ENCODE measurements at regions not wholly inside any gene's neighbourhood (a gene's known extent, or its start where the extent isn't known, plus 50 kb on each side); places are given as distances from the start of the nearest gene placed in this dataset.

DNA sequence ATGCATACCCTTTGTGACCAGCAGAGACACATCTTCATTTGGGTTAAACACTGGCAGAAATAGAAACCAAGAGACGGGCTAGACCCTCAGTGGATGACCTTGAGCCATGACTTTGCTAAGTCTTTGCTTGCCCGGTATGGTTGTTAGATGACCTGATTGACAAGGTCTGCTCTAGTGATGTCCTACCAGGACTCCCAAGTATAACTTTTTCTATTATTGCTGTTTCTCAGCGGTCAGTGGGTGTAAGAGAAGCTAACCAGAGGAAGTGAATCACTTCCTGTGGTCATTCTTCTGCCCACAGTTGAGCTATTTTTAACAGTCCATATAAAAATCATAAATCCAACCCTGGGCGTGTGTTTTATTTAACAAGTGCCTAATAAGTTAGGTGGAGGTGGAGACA is 126.2 kb upstream of the ETS2 start:
- TF ChIP-seq EZH2phosphoT487 (IDR thresholded peaks at IDR 0.05; ENCODE audit: insufficient read depth, low read depth): 0 out of 2 replicates have a peak, but pooled peaks have one; percentile 74
- TF ChIP-seq EZH2 (IDR thresholded peaks at IDR 0.05; ENCODE audit: insufficient read depth, poor library complexity, severe bottlenecking): no peak
- Histone ChIP-seq H3K9me2 (ENCODE audit: insufficient read depth) (no peaks in the 10 kb centered on the region), H3K36me3 (ENCODE audit: low read depth) (no peaks in the 10 kb centered on the region), H3F3A (ENCODE audit: insufficient read depth) (peaks cover 12% of the 10 kb centered on the region), H3K4me2 (ENCODE audit: unreplicated experiment) (peak overlapping the region; percentile 67), H4K20me1 (ENCODE audit: insufficient read depth) (no peaks in the 10 kb centered on the region), H3K79me2 (ENCODE audit: insufficient read depth) (no peaks in the 10 kb centered on the region), H3K9ac (no peak overlapping the region), H3K4me1 (ENCODE audit: insufficient read depth) (peaks cover 20% of the 10 kb centered on the region), H3K27me3 (replicated peaks; ENCODE audit: insufficient read depth) (peaks cover 12% of the 10 kb centered on the region), H3K27ac (peak overlapping the region; percentile 25; the same call in 1 of the 2 replicates), H2AFZ (no peak overlapping the region), H3K4me3 (peak overlapping the region; percentile 38; the same call in 1 of the 2 replicates), H3K9me3 (ENCODE audit: low read depth) (no peaks in the 10 kb centered on the region)
- DNase-seq: peak; percentile 83
- 27 to 29% methylated on average over 4 of the region's 4 CpGs for WGBS, 2 experiments (ENCODE audit: low coverage in 1 of 2, low lambda C conversion rate in 2 of 2, missing lambda C conversion rate in 2 of 2)
- in situ Hi-C loops (cut with MboI): no loop called here

DNA sequence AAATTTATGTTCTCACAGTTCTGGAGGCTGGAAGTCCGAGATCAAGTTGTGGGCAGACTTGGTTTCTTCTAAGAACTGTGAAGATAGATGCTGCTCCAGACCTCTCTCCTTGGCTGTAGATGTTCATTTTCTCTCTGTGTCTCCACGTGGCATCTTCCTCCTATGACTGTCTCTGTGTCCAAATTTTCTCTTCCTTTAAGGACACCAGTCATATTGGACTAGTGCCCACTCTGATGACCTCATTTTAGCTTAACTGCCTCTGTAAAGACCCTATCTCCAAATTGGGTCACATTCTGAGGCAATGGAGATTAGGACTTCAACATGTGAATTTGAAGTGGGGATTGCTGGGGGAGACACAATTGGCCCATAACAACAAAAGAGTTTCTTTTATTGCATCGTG is 125.3 kb upstream of the ETS2 start:
- Histone ChIP-seq H4K20me1 (ENCODE audit: insufficient read depth) (no peaks in the 10 kb centered on the region), H3K4me2 (ENCODE audit: unreplicated experiment) (peak overlapping the region; percentile 67), H3K79me2 (ENCODE audit: insufficient read depth) (no peaks in the 10 kb centered on the region), H3K4me1 (ENCODE audit: insufficient read depth) (peaks cover 20% of the 10 kb centered on the region), H3K9me3 (ENCODE audit: low read depth) (no peaks in the 10 kb centered on the region), H3K9ac (no peak overlapping the region), H3K4me3 (no peak overlapping the region), H3F3A (ENCODE audit: insufficient read depth) (peaks cover 12% of the 10 kb centered on the region), H3K9me2 (ENCODE audit: insufficient read depth) (no peaks in the 10 kb centered on the region), H3K36me3 (ENCODE audit: low read depth) (no peaks in the 10 kb centered on the region), H2AFZ (peak overlapping the region; percentile 17; the same call in 1 of the 2 replicates), H3K27ac (peak overlapping the region; percentile 25), H3K27me3 (replicated peaks; ENCODE audit: insufficient read depth) (peaks cover 6% of the 10 kb centered on the region)
- DNase-seq: peak; percentile 50
- TF ChIP-seq EZH2phosphoT487 (IDR thresholded peaks at IDR 0.05; ENCODE audit: insufficient read depth, low read depth): no peak
- no peak for TF ChIP-seq EZH2 (IDR thresholded peaks at IDR 0.05; ENCODE audit: insufficient read depth, poor library complexity, severe bottlenecking)
- 20 to 22% methylated on average over 3 of the region's 3 CpGs for WGBS, 2 experiments (ENCODE audit: low coverage in 1 of 2, low lambda C conversion rate in 2 of 2, missing lambda C conversion rate in 2 of 2)
- in situ Hi-C loops (cut with MboI): no loop called here

DNA sequence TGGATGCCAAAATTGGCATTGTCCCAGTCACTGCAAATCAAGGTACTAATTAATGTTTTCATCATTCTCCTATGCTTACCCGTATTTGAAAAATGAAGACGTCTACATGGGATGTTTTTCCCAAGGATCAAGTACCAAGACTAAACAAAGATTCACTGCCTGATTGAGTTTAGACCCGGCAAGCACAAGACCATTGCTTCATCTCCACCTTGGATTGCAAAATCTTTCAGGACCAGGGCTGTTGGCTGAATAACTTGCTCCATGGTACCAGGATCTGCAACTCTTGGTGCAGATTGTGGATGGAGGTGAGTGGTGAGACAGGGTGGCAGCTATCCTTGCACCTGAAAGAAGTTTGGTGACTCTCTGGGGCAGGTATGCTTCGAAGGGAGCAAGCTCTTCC is 122.5 kb upstream of the ETS2 start:
- Histone ChIP-seq H3F3A (ENCODE audit: insufficient read depth) (peaks cover 12% of the 10 kb centered on the region), H3K9ac (no peak overlapping the region), H3K4me1 (ENCODE audit: insufficient read depth) (peaks cover 20% of the 10 kb centered on the region), H3K4me2 (ENCODE audit: unreplicated experiment) (no peak overlapping the region), H3K9me3 (ENCODE audit: low read depth) (no peaks in the 10 kb centered on the region), H3K36me3 (ENCODE audit: low read depth) (no peaks in the 10 kb centered on the region), H3K27me3 (replicated peaks; ENCODE audit: insufficient read depth) (no peaks in the 10 kb centered on the region; the same call in 1 of the 2 replicates), H4K20me1 (ENCODE audit: insufficient read depth) (no peaks in the 10 kb centered on the region), H3K79me2 (ENCODE audit: insufficient read depth) (no peaks in the 10 kb centered on the region), H3K9me2 (ENCODE audit: insufficient read depth) (no peaks in the 10 kb centered on the region), H3K4me3 (no peak overlapping the region), H2AFZ (no peak overlapping the region), H3K27ac (no peak overlapping the region)
- peak; percentile 45 for DNase-seq
- in situ Hi-C loops (cut with MboI): no loop called here
- WGBS, 2 experiments (ENCODE audit: low coverage in 1 of 2, low lambda C conversion rate in 2 of 2, missing lambda C conversion rate in 2 of 2): 68 to 88% methylated on average over 4 of the region's 4 CpGs
- TF ChIP-seq EZH2 (IDR thresholded peaks at IDR 0.05; ENCODE audit: insufficient read depth, poor library complexity, severe bottlenecking): no peak
- TF ChIP-seq EZH2phosphoT487 (IDR thresholded peaks at IDR 0.05; ENCODE audit: insufficient read depth, low read depth): no peak

DNA sequence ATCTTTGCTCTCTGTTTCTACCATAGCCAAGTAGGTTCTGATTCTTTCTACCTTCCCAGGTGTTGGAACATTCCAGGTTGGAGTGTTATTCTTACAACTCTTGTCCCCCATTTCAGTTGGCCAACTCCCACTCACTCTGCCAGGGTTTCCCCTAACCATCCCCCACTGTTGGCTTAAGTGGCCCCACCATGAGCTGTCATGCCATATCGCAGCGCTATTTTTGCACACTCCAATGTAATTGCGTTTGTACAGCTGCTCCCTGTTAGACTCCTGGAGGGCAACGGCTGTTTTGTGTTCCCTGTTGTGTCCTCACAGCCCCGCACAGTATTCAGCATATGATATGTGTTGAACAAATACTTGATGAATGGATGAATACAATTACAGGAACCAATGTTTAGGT is 117.7 kb upstream of the ETS2 start:
- no peaks in the 10 kb centered on the region for H3K79me2 ChIP-seq (ENCODE audit: insufficient read depth)
- H3K4me2 ChIP-seq (ENCODE audit: unreplicated experiment): no peak overlapping the region
- in situ Hi-C loops (cut with MboI): no loop called here
- 43 to 46% methylated on average over 5 of the region's 5 CpGs for WGBS, 2 experiments (ENCODE audit: low coverage in 1 of 2, low lambda C conversion rate in 2 of 2, missing lambda C conversion rate in 2 of 2)
- no peak overlapping the region for H3K9ac ChIP-seq
- no peaks in the 10 kb centered on the region for H3K9me3 ChIP-seq (ENCODE audit: low read depth)
- no peaks in the 10 kb centered on the region for H4K20me1 ChIP-seq (ENCODE audit: insufficient read depth)
- H3K27ac ChIP-seq: no peak overlapping the region
- no peaks in the 10 kb centered on the region for H3F3A ChIP-seq (ENCODE audit: insufficient read depth)
- TF ChIP-seq EZH2phosphoT487 (IDR thresholded peaks at IDR 0.05; ENCODE audit: insufficient read depth, low read depth): no peak
- no peak for TF ChIP-seq EZH2 (IDR thresholded peaks at IDR 0.05; ENCODE audit: insufficient read depth, poor library complexity, severe bottlenecking)
- no peaks in the 10 kb centered on the region for H3K9me2 ChIP-seq (ENCODE audit: insufficient read depth)
- no peaks in the 10 kb centered on the region for H3K36me3 ChIP-seq (ENCODE audit: low read depth)
- no peaks in the 10 kb centered on the region for H3K4me1 ChIP-seq (ENCODE audit: insufficient read depth)
- no peak for DNase-seq
- H3K4me3 ChIP-seq: no peak overlapping the region
- no peak overlapping the region for H2AFZ ChIP-seq
- H3K27me3 ChIP-seq (replicated peaks; ENCODE audit: insufficient read depth): peaks cover 15% of the 10 kb centered on the region

DNA sequence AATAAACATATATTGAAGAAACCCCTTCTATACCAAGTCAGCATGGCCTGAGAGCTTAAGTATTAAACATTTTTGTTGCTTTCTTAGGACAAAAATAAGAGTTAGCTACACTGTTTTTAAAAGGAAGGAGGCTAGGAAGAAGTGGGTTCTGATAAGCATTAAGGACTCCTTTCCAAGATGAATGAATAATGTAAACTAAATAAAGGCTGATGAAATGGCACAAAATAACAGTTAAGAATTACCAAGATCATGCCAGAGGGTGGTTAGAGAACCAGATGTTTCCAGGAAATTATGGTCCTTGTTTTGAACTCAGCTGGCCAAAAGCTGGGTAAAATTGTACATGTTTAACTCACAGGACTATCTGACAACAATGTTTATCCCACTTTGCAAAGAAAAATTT is 114.1 kb upstream of the ETS2 start:
- H2AFZ ChIP-seq: no peak overlapping the region
- peaks cover 36% of the 10 kb centered on the region for H3K27me3 ChIP-seq (replicated peaks; ENCODE audit: insufficient read depth)
- no peak overlapping the region for H3K27ac ChIP-seq
- H3K9ac ChIP-seq: no peak overlapping the region
- TF ChIP-seq EZH2phosphoT487 (IDR thresholded peaks at IDR 0.05; ENCODE audit: insufficient read depth, low read depth): no peak
- no peak for TF ChIP-seq EZH2 (IDR thresholded peaks at IDR 0.05; ENCODE audit: insufficient read depth, poor library complexity, severe bottlenecking)
- no peaks in the 10 kb centered on the region for H3K9me3 ChIP-seq (ENCODE audit: low read depth)
- no peaks in the 10 kb centered on the region for H3K9me2 ChIP-seq (ENCODE audit: insufficient read depth)
- H4K20me1 ChIP-seq (ENCODE audit: insufficient read depth): no peaks in the 10 kb centered on the region
- H3K36me3 ChIP-seq (ENCODE audit: low read depth): no peaks in the 10 kb centered on the region
- in situ Hi-C loops (cut with MboI): no loop called here
- H3K79me2 ChIP-seq (ENCODE audit: insufficient read depth): no peaks in the 10 kb centered on the region
- no peaks in the 10 kb centered on the region for H3F3A ChIP-seq (ENCODE audit: insufficient read depth)
- no peak overlapping the region for H3K4me2 ChIP-seq (ENCODE audit: unreplicated experiment)
- H3K4me3 ChIP-seq: no peak overlapping the region
- no peak for DNase-seq
- H3K4me1 ChIP-seq (ENCODE audit: insufficient read depth): no peaks in the 10 kb centered on the region

Measured in GM23248 (cell line).